H1 (cell line): ENCODE measurements at regions not wholly inside any gene's neighbourhood (a gene's known extent, or its start where the extent isn't known, plus 50 kb on each side); places are given as distances from the start of the nearest gene placed in this dataset.

ENCODE experiments used
- CTCF ChIA-PET: fragments of 300-600 bp; sonication (Branson Sonifier 250); formaldehyde crosslinking; loops from one replicate; lab custom pipeline; 2021; ENCODE audit not compliant: partially characterized antibody; lab: Charles Lee
- POLR2A ChIA-PET: fragments of 300-600 bp; sonication (Branson Sonifier 250); formaldehyde crosslinking; loops from one replicate; lab custom pipeline; 2021; ENCODE audit warnings: inconsistent platforms; ENCODE audit not compliant: partially characterized antibody; lab: Charles Lee
- DNase-seq, 2 experiments: peaks; one replicate each; pipeline versions ENCODE4 v3.0.0 to v3.0.0-alpha.2; 2010 to 2022; ENCODE audit warnings: low spot score in 2 of 2, low read depth in 1 of 2, mixed read lengths in 1 of 2
- FAIRE-seq: peaks from 2 replicates; lab custom pipeline; 2011; peaks lifted over from hg19 to GRCh38; lab: Jason Lieb, UNC
- H2AFZ ChIP-seq: 2 replicates; pipeline ENCODE4 v1.8.1; 2012; ENCODE audit warnings: low read length, inconsistent platforms
- H2AK5ac ChIP-seq: 2 replicates; pipeline ENCODE4 v1.6.1; 2013; ENCODE audit warnings: low read depth, low read length
- H2BK120ac ChIP-seq: replicated peaks from 2 replicates; pipeline ENCODE3; 2013; ENCODE audit warnings: low read depth, low read length, inconsistent platforms
- H2BK12ac ChIP-seq: 2 replicates; pipeline ENCODE4 v1.6.1; 2013; ENCODE audit warnings: low read depth, low read length
- H2BK15ac ChIP-seq: 2 replicates; pipeline ENCODE4 v1.6.1; 2013; ENCODE audit warnings: low read length
- H2BK20ac ChIP-seq: 2 replicates; pipeline ENCODE4 v1.6.1; 2013; ENCODE audit warnings: low read length
- H2BK5ac ChIP-seq: 2 replicates; pipeline ENCODE4 v1.6.1; 2013; ENCODE audit warnings: low read depth, low read length
- H3K14ac ChIP-seq: 2 replicates; pipeline ENCODE4 v1.6.1; 2013; ENCODE audit warnings: inconsistent platforms; ENCODE audit not compliant: insufficient read length
- H3K18ac ChIP-seq: 2 replicates; pipeline ENCODE4 v1.6.1; 2013; ENCODE audit warnings: low read length; ENCODE audit errors: extremely low read depth
- H3K23ac ChIP-seq: 2 replicates; pipeline ENCODE4 v1.6.1; 2013; ENCODE audit warnings: inconsistent platforms; ENCODE audit not compliant: insufficient read length
- H3K23me2 ChIP-seq: 2 replicates; pipeline ENCODE4 v1.6.1; 2013; ENCODE audit warnings: low read depth, low read length
- H3K27ac ChIP-seq: 2 replicates; pipeline ENCODE4 v1.6.1; 2011; ENCODE audit warnings: low read depth, low read length, inconsistent platforms
- H3K27me3 ChIP-seq, 4 experiments: replicated peaks in 1 of 4; 1 replicate in 1 of 4; 2 replicates in 3 of 4; pipeline versions ENCODE4 v1.6.1 to v1.8.1; 2011 to 2013; ENCODE audit warnings: low read length in 3 of 4, mild to moderate bottlenecking in 3 of 4, inconsistent platforms in 2 of 4, mixed read lengths in 2 of 4, moderate library complexity in 1 of 4; ENCODE audit not compliant: control insufficient read depth in 3 of 4, insufficient read depth in 3 of 4; ENCODE audit errors: extremely low read depth in 1 of 4
- H3K36me3 ChIP-seq, 4 experiments: 2 replicates each; pipeline versions ENCODE4 v1.6.1 to v1.8.1; 2011 to 2013; ENCODE audit warnings: mild to moderate bottlenecking in 4 of 4, low read length in 3 of 4, moderate library complexity in 2 of 4, control low read depth in 1 of 4, inconsistent platforms in 1 of 4; ENCODE audit not compliant: insufficient read depth in 4 of 4, control insufficient read depth in 2 of 4
- H3K4ac ChIP-seq: replicated peaks from 2 replicates; pipeline ENCODE3; 2013; ENCODE audit warnings: low read length, low read depth, mixed read lengths, inconsistent platforms; ENCODE audit not compliant: insufficient read length
- H3K4me1 ChIP-seq, 4 experiments: replicated peaks in 1 of 4; 1 replicate in 1 of 4; 2 replicates in 3 of 4; pipeline versions ENCODE4 v1.6.1 to v1.8.1; 2011 to 2013; ENCODE audit warnings: low read length in 3 of 4, inconsistent platforms in 2 of 4, mixed read lengths in 1 of 4; ENCODE audit not compliant: insufficient read depth in 4 of 4, control insufficient read depth in 3 of 4
- H3K4me2 ChIP-seq, 2 experiments: 2 replicates each; pipeline versions ENCODE4 v1.6.1 to v1.8.1; 2011 to 2013; ENCODE audit warnings: low read depth in 2 of 2, low read length in 2 of 2, control low read depth in 1 of 2, inconsistent platforms in 1 of 2, mild to moderate bottlenecking in 1 of 2; ENCODE audit not compliant: insufficient read depth in 1 of 2
- H3K4me3 ChIP-seq, 4 experiments: fragments of 200-600, 300-600 bp in 1 of 4; sonication (generic), shearing (Covaris generic), sonication (Bioruptor Twin) in 1 of 4; 2 replicates each; pipeline versions ENCODE4 v1.5.1 to v1.8.1; 2011 to 2016; ENCODE audit warnings: low read length in 4 of 4, low read depth in 3 of 4, control low read depth in 2 of 4, inconsistent platforms in 2 of 4, mild to moderate bottlenecking in 2 of 4, mixed read lengths in 1 of 4, moderate library complexity in 1 of 4; ENCODE audit not compliant: insufficient read depth in 2 of 4; ENCODE audit errors: extremely low read depth in 1 of 4
- H3K56ac ChIP-seq: replicated peaks from 2 replicates; pipeline ENCODE3; 2013; ENCODE audit warnings: low read depth, mild to moderate bottlenecking, mixed read lengths, low read length, inconsistent platforms; ENCODE audit not compliant: insufficient read length
- H3K79me1 ChIP-seq: 2 replicates; pipeline ENCODE4 v1.6.1; 2013; ENCODE audit warnings: low read depth, low read length, control low read depth
- H3K79me2 ChIP-seq, 2 experiments: 2 replicates each; pipeline versions ENCODE4 v1.6.1 to v1.8.1; 2012 to 2013; ENCODE audit warnings: low read length in 2 of 2, mild to moderate bottlenecking in 2 of 2, inconsistent platforms in 1 of 2; ENCODE audit not compliant: insufficient read depth in 2 of 2, control insufficient read depth in 1 of 2
- H3K9ac ChIP-seq, 4 experiments: replicated peaks in 1 of 4; 1 replicate in 1 of 4; 2 replicates in 3 of 4; pipeline versions ENCODE4 v1.6.1 to v1.8.1; 2011 to 2013; ENCODE audit warnings: low read depth in 3 of 4, low read length in 3 of 4, control low read depth in 2 of 4, mild to moderate bottlenecking in 2 of 4, moderate library complexity in 2 of 4, inconsistent platforms in 1 of 4; ENCODE audit errors: extremely low read depth in 1 of 4
- H3K9me3 ChIP-seq, 2 experiments: 2 replicates each; pipeline versions ENCODE4 v1.6.1 to v1.8.1; 2012 to 2013; ENCODE audit warnings: mild to moderate bottlenecking in 2 of 2, moderate library complexity in 2 of 2, control low read depth in 1 of 2, inconsistent platforms in 1 of 2, low read depth in 1 of 2, low read length in 1 of 2, mixed read lengths in 1 of 2; ENCODE audit not compliant: insufficient read depth in 2 of 2
- H4K20me1 ChIP-seq, 2 experiments: replicated peaks in 1 of 2; 2 replicates each; pipeline versions ENCODE3 to v1.8.1; 2011 to 2013; ENCODE audit warnings: inconsistent platforms in 2 of 2, low read length in 2 of 2, mild to moderate bottlenecking in 1 of 2; ENCODE audit not compliant: insufficient read depth in 2 of 2, control insufficient read depth in 1 of 2
- H4K5ac ChIP-seq: 2 replicates; pipeline ENCODE4 v1.6.1; 2013; ENCODE audit warnings: low read length, low read depth, mixed read lengths, inconsistent platforms; ENCODE audit not compliant: insufficient read length
- H4K8ac ChIP-seq: 2 replicates; pipeline ENCODE4 v1.8.0; 2013; ENCODE audit warnings: mild to moderate bottlenecking, moderate library complexity, low read length, inconsistent platforms; ENCODE audit not compliant: insufficient read depth; ENCODE audit errors: extremely low read depth
- H4K91ac ChIP-seq: replicated peaks from 2 replicates; pipeline ENCODE3; 2013; ENCODE audit warnings: low read length, mixed read lengths, inconsistent platforms; ENCODE audit not compliant: insufficient read length
- CTBP2 ChIP-seq: IDR thresholded peaks from 2 replicates; pipeline ENCODE4 v1.7.0; 2011; ENCODE audit warnings: borderline replicate concordance, mild to moderate bottlenecking, moderate library complexity, mixed read lengths, low read length; ENCODE audit not compliant: insufficient read depth, insufficient read length
- HDAC2 ChIP-seq, 2 experiments: fragments of 300-600 bp in 1 of 2; sonication (generic) in 1 of 2; IDR thresholded peaks; 2 replicates each; pipeline ENCODE4 v1.6.1; 2011 to 2012; ENCODE audit warnings: low read depth in 2 of 2, low read length in 2 of 2, mild to moderate bottlenecking in 2 of 2, moderate library complexity in 2 of 2, borderline replicate concordance in 1 of 2, inconsistent platforms in 1 of 2
- RXRA ChIP-seq: IDR thresholded peaks from 2 replicates; pipeline ENCODE4 v1.6.1; 2011; ENCODE audit warnings: low read depth, mild to moderate bottlenecking, low read length, moderate library complexity; ENCODE audit not compliant: insufficient read depth
- SAP30 ChIP-seq: fragments of 300-600 bp; sonication (generic); IDR thresholded peaks from 2 replicates; pipeline ENCODE4 v1.7.1; 2012; ENCODE audit warnings: low read length, moderate library complexity, mild to moderate bottlenecking, inconsistent platforms; ENCODE audit not compliant: insufficient read depth, insufficient replicate concordance
- TCF12 ChIP-seq: IDR thresholded peaks from 2 replicates; pipeline ENCODE4 v1.6.1; 2011; ENCODE audit warnings: low read depth, mild to moderate bottlenecking, low read length
- ZNF274 ChIP-seq: IDR thresholded peaks from 2 replicates; pipeline ENCODE4 v1.7.0; 2012; ENCODE audit warnings: low read length, borderline replicate concordance; ENCODE audit errors: extremely low read depth
- WGBS, 2 experiments: shearing (Covaris generic) in 1 of 2; methylation state at CpG; one replicate each; pipeline versions ENCODE4 v1.1.6 to v1.1.7; 2013 to 2015; ENCODE audit warnings: low lambda C conversion rate in 2 of 2, mixed read lengths in 2 of 2, inconsistent platforms in 1 of 2, low coverage in 1 of 2, missing lambda C conversion rate in 1 of 2; ENCODE audit not compliant: insufficient replicate concordance in 2 of 2, insufficient coverage in 1 of 2, insufficient read length in 1 of 2; ENCODE audit errors: extremely low coverage in 1 of 2, missing lambda C conversion rate in 1 of 2; 5-methylcytosine and 5-hydroxymethylcytosine counted together
- TF ChIP-seq, protein P1 (sequence below): IDR thresholded peaks from 2 replicates; pipeline ENCODE4 v1.6.1; 2012; ENCODE audit warnings: inconsistent platforms

GRCh38 chr12:30151831-30152230 lies 368.1 kb upstream of the TMTC1 start:
- Histone ChIP-seq H3K27me3 (no peaks in the 10 kb centered on the region), H3K4me2 (no peak overlapping the region), H2BK20ac (no peak overlapping the region), H2AFZ (no peak overlapping the region), H3K56ac (no peak overlapping the region), H4K91ac (no peak overlapping the region), H3K4me1 (no peaks in the 10 kb centered on the region), H4K8ac (no peak overlapping the region), H3K9me3 (peaks cover 2 to 9% of the 10 kb centered on the region in 2 experiments; a peak in 2 of 4 replicates), H3K36me3 (no peaks in the 10 kb centered on the region), H4K5ac (no peak overlapping the region), H2BK120ac (no peak overlapping the region), H4K20me1 (no peaks in the 10 kb centered on the region), H3K23ac (no peak overlapping the region), H3K27ac (no peak overlapping the region), H3K18ac (no peak overlapping the region), H2BK15ac (no peak overlapping the region), H3K79me2 (no peaks in the 10 kb centered on the region), H3K79me1 (no peaks in the 10 kb centered on the region), H2AK5ac (no peak overlapping the region), H3K14ac (no peak overlapping the region), H3K9ac (no peak overlapping the region), H3K23me2 (no peaks in the 10 kb centered on the region), H2BK12ac (no peak overlapping the region), H3K4ac (no peak overlapping the region), H3K4me3 (no peak overlapping the region), H2BK5ac (no peak overlapping the region)
- 74% methylated on average over 5 of the region's 5 CpGs; no CpG with 5 or more reads in 1 of the 2 experiments for WGBS, 2 experiments
- CTCF ChIA-PET = interaction anchor here (0.6 to 1.2 kb wide), 3 partner anchors 13 to 134 kb away, joined by 3 read pairs; no protein-coding TSS in a partner anchor
- DNase-seq (no peak), FAIRE-seq (no peak)
- POLR2A ChIA-PET = no interaction called here
- TF ChIP-seq CTBP2 = no peak
- TF ChIP-seq, protein P1, sequence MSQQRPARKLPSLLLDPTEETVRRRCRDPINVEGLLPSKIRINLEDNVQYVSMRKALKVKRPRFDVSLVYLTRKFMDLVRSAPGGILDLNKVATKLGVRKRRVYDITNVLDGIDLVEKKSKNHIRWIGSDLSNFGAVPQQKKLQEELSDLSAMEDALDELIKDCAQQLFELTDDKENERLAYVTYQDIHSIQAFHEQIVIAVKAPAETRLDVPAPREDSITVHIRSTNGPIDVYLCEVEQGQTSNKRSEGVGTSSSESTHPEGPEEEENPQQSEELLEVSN = no peak
- no peak for TF ChIP-seq RXRA
- TF ChIP-seq SAP30 = no peak
- TF ChIP-seq HDAC2 (IDR thresholded peaks at IDR 0.05; ENCODE audit: borderline replicate concordance in 1 of 2, low read depth in 2 of 2, low read length in 2 of 2) = no peak
- TF ChIP-seq ZNF274 = no peak
- TF ChIP-seq TCF12 = no peak
